Keratinocyte (primary cell): ENCODE measurements at regions not wholly inside any gene's neighbourhood (a gene's known extent, or its start where the extent isn't known, plus 50 kb on each side); places are given as distances from the start of the nearest gene placed in this dataset.
A peak's percentile ranks its signal among the peaks of the same experiment; 100 is the strongest.

Experiments
- DNase-seq: peaks from one replicate; pipeline ENCODE4 v3.0.0-alpha.2; 2011; ENCODE audit warnings: low read depth, missing footprints, low spot score
- FAIRE-seq: peaks from 2 replicates; lab custom pipeline; 2011; peaks lifted over from hg19 to GRCh38; lab: Jason Lieb, UNC
- H2AFZ ChIP-seq: 2 replicates; pipeline ENCODE4 v1.6.0; 2012; ENCODE audit warnings: low read length, control low read depth, inconsistent platforms; ENCODE audit not compliant: control insufficient read depth
- H3K27ac ChIP-seq: 2 replicates; pipeline ENCODE4 v1.5.1; 2011; ENCODE audit warnings: low read length; ENCODE audit not compliant: control insufficient read depth, insufficient read depth
- H3K27me3 ChIP-seq: 3 replicates; pipeline ENCODE4 v1.6.0; 2011; ENCODE audit warnings: low read length; ENCODE audit not compliant: control insufficient read depth, insufficient read depth; ENCODE audit errors: extremely low read depth
- H3K36me3 ChIP-seq, 2 experiments: 2 replicates in 1 of 2; 3 replicates in 1 of 2; pipeline ENCODE4 v1.5.1; 2011; ENCODE audit warnings: low read length in 2 of 2, mild to moderate bottlenecking in 1 of 2; ENCODE audit not compliant: control insufficient read depth in 2 of 2, insufficient read depth in 2 of 2; ENCODE audit errors: extremely low read depth in 1 of 2
- H3K4me1 ChIP-seq: 3 replicates; pipeline ENCODE4 v1.5.1; 2011; ENCODE audit warnings: low read length; ENCODE audit not compliant: control insufficient read depth, insufficient read depth; ENCODE audit errors: extremely low read depth
- H3K4me2 ChIP-seq: 3 replicates; pipeline ENCODE4 v1.6.0; 2011; ENCODE audit warnings: low read depth, low read length; ENCODE audit not compliant: control insufficient read depth, insufficient read depth; ENCODE audit errors: extremely low read depth
- H3K4me3 ChIP-seq, 3 experiments: fragments of 200-600 bp in 1 of 3; sonication (generic) in 1 of 3; 2 replicates in 2 of 3; 3 replicates in 1 of 3; pipeline ENCODE4 v1.5.1; 2011 to 2016; ENCODE audit warnings: low read length in 3 of 3, mild to moderate bottlenecking in 3 of 3, control low read depth in 2 of 3, inconsistent platforms in 1 of 3, low read depth in 1 of 3, mixed read lengths in 1 of 3, mixed run types in 1 of 3, moderate library complexity in 1 of 3; ENCODE audit not compliant: control insufficient read depth in 2 of 3, insufficient read depth in 2 of 3; ENCODE audit errors: extremely low read depth in 1 of 3
- H3K79me2 ChIP-seq: 2 replicates; pipeline ENCODE4 v1.6.0; 2012; ENCODE audit warnings: low read length; ENCODE audit not compliant: control insufficient read depth, insufficient read depth
- H3K9ac ChIP-seq: 3 replicates; pipeline ENCODE4 v1.6.0; 2011; ENCODE audit warnings: low read length; ENCODE audit not compliant: control insufficient read depth, insufficient read depth; ENCODE audit errors: extremely low read depth
- H3K9me1 ChIP-seq: 3 replicates; pipeline ENCODE4 v1.6.0; 2011; ENCODE audit warnings: low read length; ENCODE audit not compliant: control insufficient read depth, insufficient read depth; ENCODE audit errors: extremely low read depth
- H3K9me3 ChIP-seq: 2 replicates; pipeline ENCODE4 v1.5.1; 2012; ENCODE audit warnings: low read depth, low read length; ENCODE audit not compliant: control insufficient read depth
- H4K20me1 ChIP-seq: 3 replicates; pipeline ENCODE4 v1.6.0; 2011; ENCODE audit warnings: low read length; ENCODE audit not compliant: control insufficient read depth, insufficient read depth; ENCODE audit errors: extremely low read depth
- CTCF ChIP-seq, 3 experiments: IDR thresholded peaks in 1 of 3; conservative IDR thresholded peaks in 1 of 3; optimal IDR thresholded peaks in 1 of 3; 2 replicates in 2 of 3; 3 replicates in 1 of 3; pipeline versions ENCODE3 to v1.5.1; 2011; ENCODE audit warnings: low read length in 3 of 3, mild to moderate bottlenecking in 3 of 3, moderate library complexity in 2 of 3, control low read depth in 1 of 3, inconsistent platforms in 1 of 3; ENCODE audit not compliant: insufficient read depth in 2 of 3; ENCODE audit errors: extremely low read depth in 1 of 3
- EZH2 ChIP-seq: IDR thresholded peaks from one replicate; pipeline ENCODE4 v1.6.1; 2012; ENCODE audit warnings: inconsistent platforms, mild to moderate bottlenecking, low read length, moderate library complexity
- dilution Hi-C: fragments of 300-500 bp; cut with MboI; formaldehyde crosslinking; loops from one replicate; pipeline ENCODE4 v1.7.0; 2020; ENCODE audit warnings: low sequenced_read_pairs; ENCODE audit not compliant: extremely low pct_ligation_motif_present

- no peak overlapping the region for H3K4me3 ChIP-seq
- H3K27ac ChIP-seq, result no peak overlapping the region
- H3K36me3 ChIP-seq, result no peaks in the 10 kb centered on the region
- no peaks in the 10 kb centered on the region for H3K9me1 ChIP-seq
- H3K9me3 ChIP-seq, result no peaks in the 10 kb centered on the region
- H2AFZ ChIP-seq, result no peak overlapping the region
- no peak for DNase-seq
- H3K79me2 ChIP-seq, result no peaks in the 10 kb centered on the region
- no peak overlapping the region for H3K4me2 ChIP-seq
- H3K9ac ChIP-seq, result no peak overlapping the region
- no peaks in the 10 kb centered on the region for H4K20me1 ChIP-seq
- no peaks in the 10 kb centered on the region for H3K27me3 ChIP-seq
- TF ChIP-seq CTCF (optimal IDR thresholded peaks at IDR 0.05 in 1 of 3, IDR thresholded peaks at IDR 0.05 in 1 of 3, conservative IDR thresholded peaks at IDR 0.05 in 1 of 3; ENCODE audit: extremely low read depth in 1 of 3, insufficient read depth in 2 of 3, low read length in 3 of 3) (peak in 1 of 3 experiments; percentile 7), EZH2 (no peak)
- dilution Hi-C loops, result no loop called here
- no peaks in the 10 kb centered on the region for H3K4me1 ChIP-seq
- FAIRE-seq, result no peak
These were observed 109.5 kb upstream of the MAN2A1 start for GRCh38 chr5:109580225-109580624.

- dilution Hi-C loops, result no loop called here
- FAIRE-seq, result no peak
These were observed 114.2 kb upstream of the MAN2A1 start for GRCh38 chr5:109575506-109575905.

More at GRCh38 chr5:109575506-109575905, 114.2 kb upstream of the MAN2A1 start:
- TF ChIP-seq EZH2, result no peak
- no peak for TF ChIP-seq CTCF (optimal IDR thresholded peaks at IDR 0.05 in 1 of 3, IDR thresholded peaks at IDR 0.05 in 1 of 3, conservative IDR thresholded peaks at IDR 0.05 in 1 of 3; ENCODE audit: extremely low read depth in 1 of 3, insufficient read depth in 2 of 3, low read length in 3 of 3)
- no peaks in the 10 kb centered on the region for H3K9me3 ChIP-seq
- no peak overlapping the region for H3K27ac ChIP-seq
- no peak overlapping the region for H3K4me3 ChIP-seq
- H3K9ac ChIP-seq, result no peak overlapping the region
- no peaks in the 10 kb centered on the region for H3K36me3 ChIP-seq
- H3K79me2 ChIP-seq, result no peaks in the 10 kb centered on the region
- H3K27me3 ChIP-seq, result no peaks in the 10 kb centered on the region
- H3K4me2 ChIP-seq, result no peak overlapping the region
- no peaks in the 10 kb centered on the region for H3K4me1 ChIP-seq
- H2AFZ ChIP-seq, result no peak overlapping the region
- no peaks in the 10 kb centered on the region for H3K9me1 ChIP-seq
- no peak for DNase-seq
- no peaks in the 10 kb centered on the region for H4K20me1 ChIP-seq
